Neural crest cell (in vitro differentiated cells): ENCODE measurements at regions not wholly inside any gene's neighbourhood (a gene's known extent, or its start where the extent isn't known, plus 50 kb on each side); places are given as distances from the start of the nearest gene placed in this dataset.

Experiments used
- DNase-seq: peaks from one replicate; pipeline ENCODE4 v3.0.0; 2021; ENCODE audit warnings: low read depth, mixed read lengths, low spot score
- H3K27ac Mint-ChIP-seq: one replicate; pipeline ENCODE4 v1.8.0; 2021; ENCODE audit warnings: mild to moderate bottlenecking, mixed read lengths; ENCODE audit not compliant: unreplicated experiment
- H3K27me3 Mint-ChIP-seq: 2 replicates; pipeline ENCODE4 v1.8.0; 2021; ENCODE audit warnings: low read depth, mild to moderate bottlenecking, mixed read lengths
- H3K36me3 Mint-ChIP-seq: 2 replicates; pipeline ENCODE4 v1.8.0; 2021; ENCODE audit warnings: low read depth, mild to moderate bottlenecking, mixed read lengths
- H3K4me1 Mint-ChIP-seq: 2 replicates; pipeline ENCODE4 v1.8.0; 2021; ENCODE audit warnings: mixed read lengths
- H3K4me3 Mint-ChIP-seq: one replicate; pipeline ENCODE4 v1.8.0; 2021; ENCODE audit warnings: mild to moderate bottlenecking, mixed read lengths
- H3K9me3 Mint-ChIP-seq: 2 replicates; pipeline ENCODE4 v1.8.0; 2021; ENCODE audit warnings: mixed read lengths
- TF ChIP-seq, protein P1 (sequence below): fragments of 200-600 bp; sonication (generic); conservative IDR thresholded peaks from 2 replicates; pipeline ENCODE4 v1.5.0; 2021; ENCODE audit warnings: antibody characterized with exemption, mild to moderate bottlenecking

DNA sequence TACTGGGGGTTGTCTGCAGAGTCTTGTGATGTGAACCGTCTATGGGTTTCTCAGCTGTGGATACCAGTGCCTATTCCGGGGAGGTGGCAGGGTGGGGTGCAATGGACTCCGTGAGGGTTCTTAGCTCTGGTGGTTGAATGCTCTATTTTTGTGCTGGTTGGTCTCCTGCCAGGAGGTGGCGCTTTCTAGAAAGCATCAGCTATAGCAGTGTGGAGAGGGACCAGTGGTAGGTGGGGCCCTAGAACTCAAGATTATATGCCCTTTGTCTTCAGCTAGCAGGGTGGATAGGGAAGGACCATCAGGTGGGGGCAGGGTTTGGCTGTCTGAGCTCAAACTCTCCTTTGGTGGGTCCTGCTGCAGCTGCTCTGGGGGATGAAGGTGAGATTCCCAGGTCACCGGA is 127.3 kb upstream of the PLD5 start:
- no peak overlapping the region for H3K27ac Mint-ChIP-seq
- peaks cover 3% of the 10 kb centered on the region for H3K36me3 Mint-ChIP-seq
- no peak overlapping the region for H3K4me3 Mint-ChIP-seq
- peaks cover 12% of the 10 kb centered on the region for H3K4me1 Mint-ChIP-seq
- TF ChIP-seq, protein P1, sequence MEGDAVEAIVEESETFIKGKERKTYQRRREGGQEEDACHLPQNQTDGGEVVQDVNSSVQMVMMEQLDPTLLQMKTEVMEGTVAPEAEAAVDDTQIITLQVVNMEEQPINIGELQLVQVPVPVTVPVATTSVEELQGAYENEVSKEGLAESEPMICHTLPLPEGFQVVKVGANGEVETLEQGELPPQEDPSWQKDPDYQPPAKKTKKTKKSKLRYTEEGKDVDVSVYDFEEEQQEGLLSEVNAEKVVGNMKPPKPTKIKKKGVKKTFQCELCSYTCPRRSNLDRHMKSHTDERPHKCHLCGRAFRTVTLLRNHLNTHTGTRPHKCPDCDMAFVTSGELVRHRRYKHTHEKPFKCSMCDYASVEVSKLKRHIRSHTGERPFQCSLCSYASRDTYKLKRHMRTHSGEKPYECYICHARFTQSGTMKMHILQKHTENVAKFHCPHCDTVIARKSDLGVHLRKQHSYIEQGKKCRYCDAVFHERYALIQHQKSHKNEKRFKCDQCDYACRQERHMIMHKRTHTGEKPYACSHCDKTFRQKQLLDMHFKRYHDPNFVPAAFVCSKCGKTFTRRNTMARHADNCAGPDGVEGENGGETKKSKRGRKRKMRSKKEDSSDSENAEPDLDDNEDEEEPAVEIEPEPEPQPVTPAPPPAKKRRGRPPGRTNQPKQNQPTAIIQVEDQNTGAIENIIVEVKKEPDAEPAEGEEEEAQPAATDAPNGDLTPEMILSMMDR: peak; percentile 44
- peaks cover 2% of the 10 kb centered on the region for H3K27me3 Mint-ChIP-seq
- peaks cover 8% of the 10 kb centered on the region for H3K9me3 Mint-ChIP-seq
- DNase-seq: no peak

DNA sequence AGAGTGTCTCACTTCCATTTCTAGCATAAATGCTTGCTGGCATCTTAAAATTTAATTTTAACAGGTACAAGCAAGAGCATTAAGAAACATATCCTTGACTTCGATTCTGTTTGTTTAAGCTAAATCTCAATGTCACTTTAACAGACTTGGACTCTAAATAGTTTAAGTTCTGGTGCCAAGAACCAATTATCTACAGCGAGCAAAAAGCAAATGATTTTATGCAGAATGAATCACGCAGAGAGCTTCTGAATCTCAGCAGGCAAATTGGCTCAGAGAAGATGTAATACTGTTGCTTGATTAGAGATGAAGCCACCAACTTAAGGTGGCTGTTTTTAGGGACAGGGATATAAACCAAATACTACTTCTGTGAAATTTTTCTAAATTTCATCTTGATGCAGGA is 117.0 kb upstream of the PLD5 start:
- no peaks in the 10 kb centered on the region for H3K36me3 Mint-ChIP-seq
- no peak overlapping the region for H3K27ac Mint-ChIP-seq
- no peak overlapping the region for H3K4me3 Mint-ChIP-seq
- DNase-seq: no peak
- no peaks in the 10 kb centered on the region for H3K9me3 Mint-ChIP-seq
- no peaks in the 10 kb centered on the region for H3K4me1 Mint-ChIP-seq
- TF ChIP-seq, protein P1: no peak
- H3K27me3 Mint-ChIP-seq: no peaks in the 10 kb centered on the region

DNA sequence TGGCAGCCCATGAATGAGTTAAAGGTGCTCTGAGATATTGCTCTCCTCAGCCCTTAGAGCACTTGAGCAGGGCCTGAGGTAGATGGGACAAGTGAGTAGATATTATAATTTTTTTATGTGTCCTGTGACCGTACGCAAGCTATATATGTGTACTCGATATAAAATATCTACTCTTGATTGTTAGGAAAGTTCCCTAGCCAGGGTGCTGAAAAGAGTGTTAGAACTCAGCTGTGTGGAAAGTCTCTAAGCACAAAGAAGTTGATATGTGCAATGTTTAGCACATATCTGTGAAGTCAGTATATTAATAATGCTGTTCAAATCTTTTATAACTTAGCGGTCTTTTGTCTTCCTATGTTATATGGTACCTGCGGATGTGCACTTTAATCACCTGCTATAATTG is 114.6 kb upstream of the PLD5 start:
- no peaks in the 10 kb centered on the region for H3K27me3 Mint-ChIP-seq
- H3K4me1 Mint-ChIP-seq: no peaks in the 10 kb centered on the region
- H3K9me3 Mint-ChIP-seq: peaks cover 3% of the 10 kb centered on the region
- DNase-seq: no peak
- H3K36me3 Mint-ChIP-seq: no peaks in the 10 kb centered on the region
- TF ChIP-seq, protein P1: no peak
- H3K27ac Mint-ChIP-seq: no peak overlapping the region
- no peak overlapping the region for H3K4me3 Mint-ChIP-seq

DNA sequence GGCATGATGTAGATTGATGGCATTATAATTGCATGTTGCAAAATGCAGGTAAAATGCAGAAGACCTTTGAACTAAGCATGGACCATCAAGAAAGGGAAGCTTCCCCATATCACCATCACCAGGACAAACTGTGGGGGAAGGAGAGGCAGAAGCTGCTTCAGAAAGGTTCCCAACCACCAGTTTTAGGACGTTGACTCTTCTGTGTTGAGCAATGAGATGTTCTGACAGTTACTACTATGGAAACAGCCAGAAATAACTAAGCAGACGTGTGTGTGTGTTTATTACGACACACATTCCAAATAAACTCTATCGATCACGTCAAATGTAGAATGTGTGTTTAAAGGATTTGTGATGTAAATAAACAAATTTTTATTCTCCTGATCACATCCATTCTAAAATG is 110.2 kb upstream of the PLD5 start:
- Mint-ChIP-seq H3K9me3 (peaks cover 6% of the 10 kb centered on the region), H3K27ac (no peak overlapping the region), H3K27me3 (no peaks in the 10 kb centered on the region), H3K4me1 (peaks cover 20% of the 10 kb centered on the region), H3K4me3 (no peak overlapping the region), H3K36me3 (no peaks in the 10 kb centered on the region)
- TF ChIP-seq, protein P1: no peak
- DNase-seq: no peak

DNA sequence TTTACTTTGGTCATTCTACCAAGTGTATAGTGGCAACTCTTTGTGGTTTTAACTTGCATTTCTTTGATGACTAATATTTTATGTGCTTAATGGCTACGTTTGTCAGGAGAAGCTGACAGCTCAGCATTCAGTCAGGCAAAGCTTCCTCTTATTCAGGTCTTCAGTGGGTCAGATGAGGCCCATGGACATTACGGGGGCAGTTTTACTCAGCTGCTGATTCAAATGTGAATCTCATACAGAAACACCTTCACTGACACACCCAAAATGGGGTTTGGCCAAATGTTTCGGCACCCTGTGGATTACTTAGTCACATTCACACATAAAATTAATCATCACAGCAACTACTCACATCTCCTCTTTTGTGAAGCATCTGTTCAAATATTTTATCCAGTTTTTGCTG is 104.9 kb upstream of the PLD5 start:
- Mint-ChIP-seq H3K4me3 (no peak overlapping the region), H3K27me3 (no peaks in the 10 kb centered on the region), H3K27ac (no peak overlapping the region), H3K9me3 (peaks cover 13% of the 10 kb centered on the region), H3K36me3 (no peaks in the 10 kb centered on the region), H3K4me1 (peaks cover 61% of the 10 kb centered on the region)
- TF ChIP-seq, protein P1: no peak
- DNase-seq: no peak

DNA sequence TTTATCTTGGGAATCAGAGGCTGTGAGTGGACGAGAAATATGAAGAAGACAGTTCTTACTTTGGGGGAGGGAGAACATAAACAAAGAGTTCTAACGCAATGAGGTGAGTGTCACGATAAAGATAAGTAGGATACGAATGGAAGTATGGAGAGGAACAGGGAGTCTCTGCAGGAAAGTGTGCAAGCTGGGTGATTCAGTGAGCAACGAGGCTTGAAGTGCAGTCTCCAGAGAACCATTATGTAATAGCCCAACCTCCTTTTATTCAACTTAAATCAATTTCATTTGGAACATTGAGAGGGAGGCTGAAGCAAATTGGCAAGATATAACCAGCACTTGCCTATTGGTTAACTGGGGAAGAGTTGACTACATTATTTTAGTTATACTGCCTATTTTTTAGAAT is 99.3 kb upstream of the PLD5 start:
- peak overlapping the region; percentile 76 for H3K27ac Mint-ChIP-seq
- peaks cover 12% of the 10 kb centered on the region for H3K9me3 Mint-ChIP-seq
- peak overlapping the region; percentile 60 for H3K4me3 Mint-ChIP-seq
- TF ChIP-seq, protein P1: no peak
- no peak for DNase-seq
- peaks cover 66% of the 10 kb centered on the region for H3K4me1 Mint-ChIP-seq
- H3K36me3 Mint-ChIP-seq: peaks cover 5% of the 10 kb centered on the region
- no peaks in the 10 kb centered on the region for H3K27me3 Mint-ChIP-seq
